Activated CD4-positive, alpha-beta T cell treated with anti-CD3 and anti-CD28 coated beads for 36 hours (primary cell): ENCODE measurements at regions not wholly inside any gene's neighbourhood (a gene's known extent, or its start where the extent isn't known, plus 50 kb on each side); places are given as distances from the start of the nearest gene placed in this dataset.

Experiments
- ATAC-seq: fragments of 200-7000 bp; cut with Tn5 transposase; one replicate; pipeline ENCODE4 v1.10.0; 2021; ENCODE audit warnings: mild to moderate bottlenecking, moderate library complexity
- CTCF ChIA-PET: fragments of 350-600 bp; sonication (Branson Sonifier 250); formaldehyde crosslinking; loops from one replicate; lab custom pipeline; 2021; ENCODE audit warnings: antibody characterized with exemption; lab: Charles Lee
- POLR2A ChIA-PET: fragments of 350-600 bp; sonication (Branson Sonifier 250); formaldehyde crosslinking; loops from one replicate; lab custom pipeline; 2021; ENCODE audit warnings: antibody characterized with exemption, inconsistent platforms; lab: Charles Lee
- DNase-seq: peaks from one replicate; pipeline ENCODE4 v3.0.0-alpha.2; 2020
- H3K27ac Mint-ChIP-seq: one replicate; pipeline ENCODE4 v1.8.0; 2021; ENCODE audit warnings: mixed read lengths
- H3K27me3 Mint-ChIP-seq: one replicate; pipeline ENCODE4 v1.8.0; 2021; ENCODE audit warnings: mixed read lengths
- H3K36me3 Mint-ChIP-seq: one replicate; pipeline ENCODE4 v1.8.0; 2021; ENCODE audit warnings: low read depth, mixed read lengths
- H3K4me1 Mint-ChIP-seq: one replicate; pipeline ENCODE4 v1.8.0; 2021; ENCODE audit warnings: mixed read lengths
- H3K4me3 Mint-ChIP-seq: one replicate; pipeline ENCODE4 v1.8.0; 2021; ENCODE audit warnings: mild to moderate bottlenecking, moderate library complexity, mixed read lengths
- H3K9me3 Mint-ChIP-seq: one replicate; pipeline ENCODE4 v1.8.0; 2021; ENCODE audit warnings: low read depth, mixed read lengths
- intact Hi-C, 2 experiments: fragments of 100-400 bp; cut with DNase I in 1 of 2; cut with micrococcal nuclease in 1 of 2; formaldehyde crosslinking; loops; one replicate each; pipeline versions ENCODE4 v1.14.2 to v1.15.1; 2022 to 2024; cut with DNase I, micrococcal nuclease

GRCh38 chr18:68440433-68440832 lies 274.5 kb downstream of the TMX3 start:
- H3K4me1 Mint-ChIP-seq: peaks cover 3% of the 10 kb centered on the region
- intact Hi-C loops: no loop called here
- ChIA-PET POLR2A (no interaction called here), CTCF (interaction anchor here (0.7 kb wide), 1 partner anchor 431 kb away, joined by 4 read pairs; no protein-coding TSS in a partner anchor)
- no peaks in the 10 kb centered on the region for H3K36me3 Mint-ChIP-seq
- no peak overlapping the region for H3K27ac Mint-ChIP-seq
- H3K27me3 Mint-ChIP-seq: no peaks in the 10 kb centered on the region
- DNase-seq (no peak), ATAC-seq (no peak)
- H3K4me3 Mint-ChIP-seq: no peak overlapping the region
- peaks cover 4% of the 10 kb centered on the region for H3K9me3 Mint-ChIP-seq

GRCh38 chr18:68439642-68440041 lies 275.3 kb downstream of the TMX3 start:
- peaks cover 4% of the 10 kb centered on the region for H3K9me3 Mint-ChIP-seq

GRCh38 chr18:68438983-68439382 lies 275.9 kb downstream of the TMX3 start:
- intact Hi-C loops: no loop called here

More at GRCh38 chr18:68439642-68440041, 275.3 kb downstream of the TMX3 start:
- H3K4me1 Mint-ChIP-seq: peaks cover 3% of the 10 kb centered on the region
- DNase-seq (no peak), ATAC-seq (no peak)
- CTCF ChIA-PET: no interaction called here
- no peaks in the 10 kb centered on the region for H3K36me3 Mint-ChIP-seq
- POLR2A ChIA-PET: no interaction called here
- H3K27me3 Mint-ChIP-seq: no peaks in the 10 kb centered on the region
- H3K4me3 Mint-ChIP-seq: no peak overlapping the region
- H3K27ac Mint-ChIP-seq: no peak overlapping the region
- intact Hi-C loops: no loop called here

GRCh38 chr18:68438536-68438935 lies 276.4 kb downstream of the TMX3 start:
- POLR2A ChIA-PET: no interaction called here
- CTCF ChIA-PET: no interaction called here
- peaks cover 3% of the 10 kb centered on the region for H3K4me1 Mint-ChIP-seq
- no peaks in the 10 kb centered on the region for H3K27me3 Mint-ChIP-seq
- DNase-seq (no peak), ATAC-seq (no peak)
- H3K4me3 Mint-ChIP-seq: no peak overlapping the region
- intact Hi-C loops: no loop called here
- H3K27ac Mint-ChIP-seq: no peak overlapping the region
- H3K9me3 Mint-ChIP-seq: peaks cover 4% of the 10 kb centered on the region
- no peaks in the 10 kb centered on the region for H3K36me3 Mint-ChIP-seq

More at GRCh38 chr18:68438983-68439382, 275.9 kb downstream of the TMX3 start:
- Mint-ChIP-seq H3K36me3 (no peaks in the 10 kb centered on the region), H3K4me1 (peaks cover 3% of the 10 kb centered on the region), H3K4me3 (no peak overlapping the region), H3K27me3 (no peaks in the 10 kb centered on the region), H3K9me3 (peaks cover 4% of the 10 kb centered on the region), H3K27ac (no peak overlapping the region)
- CTCF ChIA-PET: no interaction called here
- POLR2A ChIA-PET: no interaction called here
- no peak for ATAC-seq
- DNase-seq: no peak

- H3K4me3 Mint-ChIP-seq: no peak overlapping the region
- DNase-seq: no peak
- H3K27me3 Mint-ChIP-seq: no peaks in the 10 kb centered on the region
- ATAC-seq: no peak
- H3K27ac Mint-ChIP-seq: no peak overlapping the region
- peaks cover 4% of the 10 kb centered on the region for H3K9me3 Mint-ChIP-seq
- POLR2A ChIA-PET: no interaction called here
- H3K36me3 Mint-ChIP-seq: no peaks in the 10 kb centered on the region
- CTCF ChIA-PET: no interaction called here
- H3K4me1 Mint-ChIP-seq: peaks cover 3% of the 10 kb centered on the region
- intact Hi-C loops: no loop called here
Observed at GRCh38 chr18:68436485-68436884, 278.4 kb downstream of the TMX3 start.

GRCh38 chr18:68435581-68435980 lies 279.3 kb downstream of the TMX3 start:
- POLR2A ChIA-PET: no interaction called here
- Mint-ChIP-seq H3K27me3 (no peaks in the 10 kb centered on the region), H3K27ac (no peak overlapping the region), H3K4me1 (peaks cover 3% of the 10 kb centered on the region), H3K36me3 (no peaks in the 10 kb centered on the region), H3K9me3 (peaks cover 4% of the 10 kb centered on the region), H3K4me3 (no peak overlapping the region)
- no peak for DNase-seq
- ATAC-seq: no peak
- intact Hi-C loops: no loop called here
- CTCF ChIA-PET: no interaction called here

- peaks cover 2% of the 10 kb centered on the region for H3K27me3 Mint-ChIP-seq
- DNase-seq (no peak), ATAC-seq (no peak)
- intact Hi-C loops: no loop called here
- peaks cover 3% of the 10 kb centered on the region for H3K4me1 Mint-ChIP-seq
- no peak overlapping the region for H3K27ac Mint-ChIP-seq
- ChIA-PET CTCF (no interaction called here), POLR2A (no interaction called here)
- H3K36me3 Mint-ChIP-seq: no peaks in the 10 kb centered on the region
- no peak overlapping the region for H3K4me3 Mint-ChIP-seq
- H3K9me3 Mint-ChIP-seq: peaks cover 4% of the 10 kb centered on the region
Observed at GRCh38 chr18:68431922-68432198, 283.0 kb downstream of the TMX3 start.

- ChIA-PET POLR2A (no interaction called here), CTCF (interaction anchor here (1.4 kb wide), 1 partner anchor 10 kb away, joined by 4 read pairs; no protein-coding TSS in a partner anchor)
- ATAC-seq: no peak
- Mint-ChIP-seq H3K9me3 (peaks cover under 1% of the 10 kb centered on the region), H3K27ac (no peak overlapping the region), H3K36me3 (no peaks in the 10 kb centered on the region), H3K4me1 (peaks cover under 1% of the 10 kb centered on the region), H3K4me3 (no peak overlapping the region), H3K27me3 (peaks cover 2% of the 10 kb centered on the region)
- no peak for DNase-seq
- intact Hi-C loops: no loop called here
Observed at GRCh38 chr18:68431111-68431921, 283.6 kb downstream of the TMX3 start.

GRCh38 chr18:68429841-68430240 lies 285.1 kb downstream of the TMX3 start:
- no peak for DNase-seq
- ChIA-PET CTCF (interaction anchor here (1.2 kb wide), 1 partner anchor 48 kb away, joined by 4 read pairs; no protein-coding TSS in a partner anchor), POLR2A (no interaction called here)
- intact Hi-C loops: no loop called here
- Mint-ChIP-seq H3K27ac (no peak overlapping the region), H3K27me3 (peaks cover 2% of the 10 kb centered on the region), H3K4me3 (no peak overlapping the region), H3K9me3 (no peaks in the 10 kb centered on the region), H3K4me1 (no peaks in the 10 kb centered on the region), H3K36me3 (no peaks in the 10 kb centered on the region)
- no peak for ATAC-seq

- CTCF ChIA-PET: no interaction called here
- Mint-ChIP-seq H3K27me3 (peaks cover 2% of the 10 kb centered on the region), H3K9me3 (no peaks in the 10 kb centered on the region), H3K36me3 (no peaks in the 10 kb centered on the region), H3K4me1 (no peaks in the 10 kb centered on the region), H3K27ac (no peak overlapping the region), H3K4me3 (no peak overlapping the region)
- POLR2A ChIA-PET: no interaction called here
- ATAC-seq (no peak), DNase-seq (no peak)
- intact Hi-C loops: no loop called here
Observed at GRCh38 chr18:68429111-68429510, 285.8 kb downstream of the TMX3 start.

GRCh38 chr18:68428661-68429060 lies 286.2 kb downstream of the TMX3 start:
- Mint-ChIP-seq H3K4me3 (no peak overlapping the region), H3K27ac (no peak overlapping the region), H3K36me3 (no peaks in the 10 kb centered on the region), H3K27me3 (peaks cover 2% of the 10 kb centered on the region), H3K4me1 (no peaks in the 10 kb centered on the region), H3K9me3 (no peaks in the 10 kb centered on the region)
- POLR2A ChIA-PET: no interaction called here
- no peak for ATAC-seq
- DNase-seq: no peak
- intact Hi-C loops: no loop called here
- CTCF ChIA-PET: no interaction called here

- Mint-ChIP-seq H3K27me3 (peaks cover 2% of the 10 kb centered on the region), H3K27ac (no peak overlapping the region), H3K4me1 (no peaks in the 10 kb centered on the region), H3K4me3 (no peak overlapping the region), H3K36me3 (no peaks in the 10 kb centered on the region), H3K9me3 (no peaks in the 10 kb centered on the region)
- CTCF ChIA-PET: interaction anchor here (0.5 kb wide), 1 partner anchor 37 kb away, joined by 3 read pairs; no protein-coding TSS in a partner anchor
- ATAC-seq: no peak
- intact Hi-C loops: no loop called here
- POLR2A ChIA-PET: no interaction called here
- DNase-seq: no peak
Observed at GRCh38 chr18:68427951-68428401, 286.9 kb downstream of the TMX3 start.
